HL-60 (cell line): ENCODE measurements at regions not wholly inside any gene's neighbourhood (a gene's known extent, or its start where the extent isn't known, plus 50 kb on each side); places are given as distances from the start of the nearest gene placed in this dataset.

Experiments
- DNase-seq, 2 experiments: peaks; one replicate each; pipeline ENCODE4 v3.0.0-alpha.2; 2010 to 2020; ENCODE audit warnings: low read depth in 1 of 2, low spot score in 1 of 2
- H3K27ac ChIP-seq: fragments of 250-450 bp; sonication (Bioruptor Pico); replicated peaks from 2 replicates; pipeline ENCODE4 v1.5.1; 2020; ENCODE audit warnings: mild to moderate bottlenecking, moderate library complexity
- H3K27me3 ChIP-seq: fragments of 250-450 bp; sonication (Bioruptor Pico); 2 replicates; pipeline ENCODE4 v1.5.1; 2021; ENCODE audit warnings: mild to moderate bottlenecking, moderate library complexity; ENCODE audit not compliant: insufficient read depth, poor library complexity, severe bottlenecking
- H3K4me3 ChIP-seq: replicated peaks from 2 replicates; pipeline ENCODE4 v1.5.1; 2011; ENCODE audit warnings: mild to moderate bottlenecking, control low read depth, low read length; ENCODE audit not compliant: insufficient read depth
- CTCF ChIP-seq: IDR thresholded peaks from one replicate; pipeline ENCODE4 v1.5.1; 2011; ENCODE audit warnings: low read length, control low read depth, inconsistent platforms; ENCODE audit not compliant: insufficient read depth
- GABPA ChIP-seq: IDR thresholded peaks from 2 replicates; pipeline ENCODE4 v1.6.1; 2012; ENCODE audit warnings: low read depth
- POLR2AphosphoS5 ChIP-seq: IDR thresholded peaks from 2 replicates; pipeline ENCODE4 v1.6.1; 2012; ENCODE audit warnings: low read depth
- SPI1 ChIP-seq: IDR thresholded peaks from 2 replicates; pipeline ENCODE4 v1.6.1; 2012; ENCODE audit warnings: low read depth, mild to moderate bottlenecking, borderline replicate concordance
- TF ChIP-seq, protein P1 (sequence below): IDR thresholded peaks from 2 replicates; pipeline ENCODE4 v1.6.1; 2012; ENCODE audit warnings: low read depth; ENCODE audit not compliant: insufficient replicate concordance

DNA sequence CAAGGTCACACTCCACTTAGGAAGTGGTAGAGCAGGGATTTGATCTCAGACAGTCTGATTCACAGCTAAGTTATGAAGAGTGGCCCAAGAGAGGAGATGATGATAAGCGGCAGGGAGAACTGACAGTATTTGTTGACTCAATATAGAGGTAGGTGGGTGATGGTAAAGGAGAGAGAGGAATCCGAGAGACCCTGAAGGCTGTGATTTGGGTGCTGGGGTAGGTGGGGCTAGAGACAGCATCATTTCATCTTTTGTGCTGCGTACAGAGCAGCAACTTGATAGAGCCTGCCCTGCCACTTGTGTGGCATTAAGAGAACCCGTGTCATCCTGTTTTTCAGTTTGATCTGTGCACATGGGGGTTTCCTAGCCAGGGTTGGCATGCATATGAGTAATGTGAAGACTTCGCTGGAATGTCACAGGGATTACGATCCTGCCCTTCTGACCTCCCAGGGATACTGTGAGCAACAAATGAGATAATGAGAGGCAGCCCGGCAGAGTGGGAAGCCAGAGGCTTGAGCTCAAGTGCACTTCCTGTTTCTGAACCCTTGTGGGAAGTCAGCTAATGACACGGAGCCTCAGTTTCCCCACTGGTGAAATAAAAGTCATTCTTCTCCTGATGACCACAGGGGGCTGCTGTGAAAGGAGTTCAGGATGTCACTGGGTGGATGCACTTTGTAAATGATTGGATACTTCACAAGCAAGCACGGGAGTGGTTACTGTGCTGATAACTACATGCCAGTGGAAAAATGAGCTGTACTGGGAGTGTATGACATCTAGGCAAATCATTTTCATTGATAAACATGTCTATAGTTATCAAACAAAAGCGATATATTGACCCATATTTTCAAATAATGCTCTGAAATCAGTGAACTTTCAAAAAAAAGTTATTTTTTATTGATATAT is 59.5 kb upstream of the IGF1 start:
- no peak overlapping the region for H3K27ac ChIP-seq
- no peak for DNase-seq
- TF ChIP-seq CTCF (no peak), POLR2AphosphoS5 (no peak), SPI1 (no peak), GABPA (no peak)
- TF ChIP-seq, protein P1, sequence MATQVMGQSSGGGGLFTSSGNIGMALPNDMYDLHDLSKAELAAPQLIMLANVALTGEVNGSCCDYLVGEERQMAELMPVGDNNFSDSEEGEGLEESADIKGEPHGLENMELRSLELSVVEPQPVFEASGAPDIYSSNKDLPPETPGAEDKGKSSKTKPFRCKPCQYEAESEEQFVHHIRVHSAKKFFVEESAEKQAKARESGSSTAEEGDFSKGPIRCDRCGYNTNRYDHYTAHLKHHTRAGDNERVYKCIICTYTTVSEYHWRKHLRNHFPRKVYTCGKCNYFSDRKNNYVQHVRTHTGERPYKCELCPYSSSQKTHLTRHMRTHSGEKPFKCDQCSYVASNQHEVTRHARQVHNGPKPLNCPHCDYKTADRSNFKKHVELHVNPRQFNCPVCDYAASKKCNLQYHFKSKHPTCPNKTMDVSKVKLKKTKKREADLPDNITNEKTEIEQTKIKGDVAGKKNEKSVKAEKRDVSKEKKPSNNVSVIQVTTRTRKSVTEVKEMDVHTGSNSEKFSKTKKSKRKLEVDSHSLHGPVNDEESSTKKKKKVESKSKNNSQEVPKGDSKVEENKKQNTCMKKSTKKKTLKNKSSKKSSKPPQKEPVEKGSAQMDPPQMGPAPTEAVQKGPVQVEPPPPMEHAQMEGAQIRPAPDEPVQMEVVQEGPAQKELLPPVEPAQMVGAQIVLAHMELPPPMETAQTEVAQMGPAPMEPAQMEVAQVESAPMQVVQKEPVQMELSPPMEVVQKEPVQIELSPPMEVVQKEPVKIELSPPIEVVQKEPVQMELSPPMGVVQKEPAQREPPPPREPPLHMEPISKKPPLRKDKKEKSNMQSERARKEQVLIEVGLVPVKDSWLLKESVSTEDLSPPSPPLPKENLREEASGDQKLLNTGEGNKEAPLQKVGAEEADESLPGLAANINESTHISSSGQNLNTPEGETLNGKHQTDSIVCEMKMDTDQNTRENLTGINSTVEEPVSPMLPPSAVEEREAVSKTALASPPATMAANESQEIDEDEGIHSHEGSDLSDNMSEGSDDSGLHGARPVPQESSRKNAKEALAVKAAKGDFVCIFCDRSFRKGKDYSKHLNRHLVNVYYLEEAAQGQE = no peak
- H3K27me3 ChIP-seq = no peaks in the 10 kb centered on the region
- H3K4me3 ChIP-seq = no peak overlapping the region

- DNase-seq = no peak
- no peak for TF ChIP-seq CTCF
- H3K27ac ChIP-seq = no peak overlapping the region
- no peaks in the 10 kb centered on the region for H3K27me3 ChIP-seq
- H3K4me3 ChIP-seq = no peak overlapping the region
Measured at GRCh38 chr12:102535306-102535705, 54.9 kb upstream of the IGF1 start.

GRCh38 chr12:102534899-102535298 is 54.5 kb upstream of the IGF1 start:
- Histone ChIP-seq H3K27me3 (no peaks in the 10 kb centered on the region), H3K4me3 (no peak overlapping the region), H3K27ac (no peak overlapping the region)
- TF ChIP-seq GABPA (no peak), SPI1 (no peak), CTCF (no peak), POLR2AphosphoS5 (no peak)
- TF ChIP-seq, protein P1 = no peak
- DNase-seq = no peak
